Neuronal stem cell (in vitro differentiated cells): ENCODE measurements at regions not wholly inside any gene's neighbourhood (a gene's known extent, or its start where the extent isn't known, plus 50 kb on each side); places are given as distances from the start of the nearest gene placed in this dataset.

Experiments
- DNase-seq: peaks from one replicate; pipeline ENCODE4 v3.0.0-alpha.2; 2013; ENCODE audit warnings: low spot score
- H2AFZ ChIP-seq: one replicate; pipeline ENCODE4 v1.6.1; 2013; ENCODE audit warnings: mild to moderate bottlenecking, low read length, inconsistent platforms
- H2AK5ac ChIP-seq: 2 replicates; pipeline ENCODE4 v1.6.1; 2013; ENCODE audit warnings: low read depth, mild to moderate bottlenecking, inconsistent platforms, low read length, moderate library complexity, mixed read lengths
- H2BK120ac ChIP-seq: 2 replicates; pipeline ENCODE4 v1.6.1; 2013; ENCODE audit warnings: low read depth, mild to moderate bottlenecking, inconsistent platforms, low read length, moderate library complexity, mixed read lengths
- H2BK12ac ChIP-seq: one replicate; pipeline ENCODE4 v1.6.1; 2013; ENCODE audit warnings: low read length, inconsistent platforms
- H2BK15ac ChIP-seq: 2 replicates; pipeline ENCODE4 v1.6.1; 2013; ENCODE audit warnings: mild to moderate bottlenecking, low read length, inconsistent platforms, mixed read lengths
- H2BK5ac ChIP-seq: one replicate; pipeline ENCODE4 v1.6.1; 2013; ENCODE audit warnings: inconsistent platforms, mild to moderate bottlenecking, low read length, moderate library complexity
- H3K14ac ChIP-seq: one replicate; pipeline ENCODE4 v1.6.1; 2013; ENCODE audit warnings: low read length, inconsistent platforms
- H3K18ac ChIP-seq: 2 replicates; pipeline ENCODE4 v1.6.1; 2013; ENCODE audit warnings: low read length, inconsistent platforms
- H3K23ac ChIP-seq: 2 replicates; pipeline ENCODE4 v1.6.1; 2013; ENCODE audit warnings: low read depth, mild to moderate bottlenecking, mixed read lengths, low read length, inconsistent platforms; ENCODE audit not compliant: poor library complexity
- H3K27ac ChIP-seq: replicated peaks from 3 replicates; pipeline ENCODE4 v1.5.1; 2013; ENCODE audit warnings: low read length, inconsistent platforms
- H3K27me3 ChIP-seq, 3 experiments: 2 replicates each; pipeline ENCODE4 v1.6.1; 2013; ENCODE audit warnings: low read length in 3 of 3, mild to moderate bottlenecking in 2 of 3, inconsistent platforms in 1 of 3, low read depth in 1 of 3, mixed read lengths in 1 of 3, moderate library complexity in 1 of 3; ENCODE audit not compliant: control insufficient read depth in 3 of 3, insufficient read depth in 3 of 3
- H3K36me3 ChIP-seq, 2 donors: replicated peaks in 1 of 2; 2 replicates each; pipeline ENCODE4 v1.6.1; 2013; ENCODE audit warnings: low read length in 2 of 2; ENCODE audit not compliant: control insufficient read depth in 2 of 2, insufficient read depth in 2 of 2
- H3K4ac ChIP-seq: 2 replicates; pipeline ENCODE4 v1.6.1; 2013; ENCODE audit warnings: inconsistent platforms, mild to moderate bottlenecking, low read length, moderate library complexity
- H3K4me1 ChIP-seq, 2 donors: 1 replicate in 1 of 2; 2 replicates in 1 of 2; pipeline ENCODE4 v1.6.1; 2013; ENCODE audit warnings: low read length in 2 of 2, low read depth in 1 of 2; ENCODE audit not compliant: control insufficient read depth in 2 of 2, insufficient read depth in 1 of 2
- H3K4me2 ChIP-seq: one replicate; pipeline ENCODE4 v1.6.1; 2013; ENCODE audit warnings: mild to moderate bottlenecking, low read length, inconsistent platforms; ENCODE audit not compliant: insufficient read depth, poor library complexity, severe bottlenecking
- H3K4me3 ChIP-seq, 2 donors: 2 replicates each; pipeline ENCODE4 v1.5.1; 2013; ENCODE audit warnings: low read length in 2 of 2, mild to moderate bottlenecking in 2 of 2, inconsistent platforms in 1 of 2, moderate library complexity in 1 of 2
- H3K79me1 ChIP-seq: one replicate; pipeline ENCODE4 v1.6.1; 2013; ENCODE audit warnings: low read depth, mild to moderate bottlenecking, inconsistent platforms, low read length, moderate library complexity
- H3K9ac ChIP-seq: one replicate; pipeline ENCODE4 v1.6.1; 2013; ENCODE audit warnings: mild to moderate bottlenecking, low read depth, low read length, inconsistent platforms; ENCODE audit not compliant: poor library complexity
- H3K9me3 ChIP-seq, 2 donors: replicated peaks in 1 of 2; 2 replicates each; pipeline versions ENCODE3 to v1.6.1; 2013; ENCODE audit warnings: low read length in 2 of 2, mild to moderate bottlenecking in 2 of 2, inconsistent platforms in 1 of 2, low read depth in 1 of 2, mixed read lengths in 1 of 2, moderate library complexity in 1 of 2; ENCODE audit not compliant: control insufficient read depth in 2 of 2, insufficient read depth in 1 of 2
- H4K8ac ChIP-seq: one replicate; pipeline ENCODE4 v1.6.1; 2013; ENCODE audit warnings: low read depth, mild to moderate bottlenecking, inconsistent platforms, low read length, moderate library complexity
- H4K91ac ChIP-seq: one replicate; pipeline ENCODE4 v1.6.1; 2013; ENCODE audit warnings: low read length, low read depth, mild to moderate bottlenecking, inconsistent platforms; ENCODE audit not compliant: poor library complexity
- WGBS, 2 donors: extraction: QIAGEN DNeasy Blood & Tissue Kit; methylation state at CpG; one replicate each; pipeline ENCODE4 v1.1.7; 2013; ENCODE audit warnings: missing lambda C conversion rate in 2 of 2, mixed read lengths in 1 of 2; ENCODE audit not compliant: insufficient read length in 2 of 2, insufficient replicate concordance in 1 of 2; ENCODE audit errors: extremely low coverage in 2 of 2; 5-methylcytosine and 5-hydroxymethylcytosine counted together

DNA sequence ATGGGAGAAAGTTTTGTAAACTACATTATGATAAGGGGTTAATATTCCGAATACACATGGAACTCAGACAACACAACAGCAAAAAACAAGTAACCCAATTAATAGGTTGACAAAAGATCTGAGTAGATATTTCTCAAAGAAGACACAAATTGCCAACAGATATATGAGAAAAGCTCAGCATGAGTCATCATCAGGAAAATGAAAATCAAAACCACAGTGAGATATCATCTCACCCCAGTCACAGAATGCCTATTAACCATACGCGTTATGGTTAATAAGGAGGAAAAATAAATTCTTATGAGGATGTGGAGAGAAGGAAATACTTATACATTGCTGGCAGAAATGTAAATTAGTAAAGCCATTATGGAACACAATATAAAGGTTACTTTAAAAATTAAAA, 695.0 kb downstream of the COL12A1 start:
- H3K4me2 ChIP-seq: no peak overlapping the region
- H2BK12ac ChIP-seq: no peak overlapping the region
- H2AK5ac ChIP-seq: no peak overlapping the region
- H2BK120ac ChIP-seq: no peak overlapping the region
- no peak overlapping the region for H3K4me3 ChIP-seq
- H3K36me3 ChIP-seq: no peaks in the 10 kb centered on the region
- DNase-seq: no peak
- H3K4ac ChIP-seq: no peak overlapping the region
- no peak overlapping the region for H3K18ac ChIP-seq
- no peaks in the 10 kb centered on the region for H3K27me3 ChIP-seq
- H3K23ac ChIP-seq: no peak overlapping the region
- no CpG with 5 or more reads among the region's 3 CpGs for WGBS, 2 donors
- H3K27ac ChIP-seq: no peak overlapping the region
- no peak overlapping the region for H3K9ac ChIP-seq
- H3K79me1 ChIP-seq: no peaks in the 10 kb centered on the region
- H3K4me1 ChIP-seq: no peaks in the 10 kb centered on the region
- H2BK5ac ChIP-seq: no peak overlapping the region
- H3K9me3 ChIP-seq: no peaks in the 10 kb centered on the region
- H2BK15ac ChIP-seq: no peak overlapping the region
- no peak overlapping the region for H4K8ac ChIP-seq
- no peak overlapping the region for H3K14ac ChIP-seq
- H4K91ac ChIP-seq: no peak overlapping the region
- no peak overlapping the region for H2AFZ ChIP-seq

DNA sequence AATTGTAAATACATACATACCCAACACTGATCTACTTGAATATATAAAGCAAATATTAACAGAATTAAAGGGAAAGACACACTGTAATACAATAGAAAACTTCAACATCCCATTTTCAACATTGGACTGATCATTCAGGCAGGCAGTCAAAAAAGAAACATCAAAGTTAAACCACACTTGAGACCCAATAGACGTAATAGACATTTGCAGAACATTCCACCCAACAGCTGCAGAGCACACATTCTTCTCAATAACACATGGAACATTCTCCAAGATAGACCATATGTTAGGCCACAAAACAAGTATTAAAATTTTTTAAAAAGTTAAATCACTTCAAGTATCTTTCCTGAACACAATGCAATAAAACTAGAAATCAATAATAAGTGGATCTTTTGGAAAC, 698.2 kb downstream of the COL12A1 start:
- Histone ChIP-seq H3K36me3 (no peaks in the 10 kb centered on the region), H2BK15ac (no peak overlapping the region), H3K23ac (no peak overlapping the region), H2BK120ac (no peak overlapping the region), H2BK12ac (no peak overlapping the region), H2AK5ac (no peak overlapping the region), H2BK5ac (no peak overlapping the region), H3K4me1 (no peaks in the 10 kb centered on the region), H3K18ac (no peak overlapping the region), H3K27me3 (no peaks in the 10 kb centered on the region), H3K79me1 (no peaks in the 10 kb centered on the region), H3K4me3 (no peak overlapping the region), H3K14ac (no peak overlapping the region), H3K9me3 (peaks cover 0 to 3% of the 10 kb centered on the region in 2 donors), H3K4me2 (no peak overlapping the region), H3K4ac (no peak overlapping the region), H3K27ac (no peak overlapping the region), H4K8ac (no peak overlapping the region), H4K91ac (no peak overlapping the region), H2AFZ (no peak overlapping the region), H3K9ac (no peak overlapping the region)
- no CpG with 5 or more reads among the region's 1 CpG for WGBS, 2 donors
- no peak for DNase-seq

DNA sequence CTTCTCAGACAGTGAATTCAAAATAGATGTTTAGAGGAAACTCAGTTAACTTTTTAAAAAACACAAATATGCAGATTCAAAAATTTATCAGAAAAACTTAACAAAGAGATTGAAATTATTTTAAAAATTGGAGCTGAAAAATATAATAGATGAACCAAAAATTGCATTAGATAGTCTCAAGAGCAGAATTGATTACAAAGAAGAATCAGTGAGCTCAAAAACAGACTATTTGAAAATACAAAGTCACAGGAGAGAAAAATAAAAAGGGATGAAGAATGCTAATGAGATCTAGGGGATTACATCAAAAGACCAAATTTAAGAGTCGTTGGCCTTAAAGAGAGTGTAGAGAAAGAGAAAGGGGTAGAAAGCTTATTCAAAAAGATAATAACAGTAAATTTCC, 700.5 kb downstream of the COL12A1 start:
- H2BK12ac ChIP-seq: no peak overlapping the region
- no peak overlapping the region for H4K8ac ChIP-seq
- H3K9me3 ChIP-seq: peaks cover 0 to 3% of the 10 kb centered on the region in 2 donors
- H2BK120ac ChIP-seq: no peak overlapping the region
- no peaks in the 10 kb centered on the region for H3K4me1 ChIP-seq
- no peaks in the 10 kb centered on the region for H3K27me3 ChIP-seq
- H3K36me3 ChIP-seq: no peaks in the 10 kb centered on the region
- H3K9ac ChIP-seq: no peak overlapping the region
- WGBS, 2 donors: no CpG with 5 or more reads among the region's 1 CpG
- H3K18ac ChIP-seq: no peak overlapping the region
- no peak overlapping the region for H2BK15ac ChIP-seq
- no peak overlapping the region for H3K4me3 ChIP-seq
- H3K4ac ChIP-seq: no peak overlapping the region
- no peaks in the 10 kb centered on the region for H3K79me1 ChIP-seq
- no peak overlapping the region for H3K14ac ChIP-seq
- no peak overlapping the region for H3K4me2 ChIP-seq
- H3K27ac ChIP-seq: no peak overlapping the region
- H2AK5ac ChIP-seq: no peak overlapping the region
- no peak overlapping the region for H2AFZ ChIP-seq
- H3K23ac ChIP-seq: no peak overlapping the region
- no peak for DNase-seq
- H4K91ac ChIP-seq: no peak overlapping the region
- no peak overlapping the region for H2BK5ac ChIP-seq

DNA sequence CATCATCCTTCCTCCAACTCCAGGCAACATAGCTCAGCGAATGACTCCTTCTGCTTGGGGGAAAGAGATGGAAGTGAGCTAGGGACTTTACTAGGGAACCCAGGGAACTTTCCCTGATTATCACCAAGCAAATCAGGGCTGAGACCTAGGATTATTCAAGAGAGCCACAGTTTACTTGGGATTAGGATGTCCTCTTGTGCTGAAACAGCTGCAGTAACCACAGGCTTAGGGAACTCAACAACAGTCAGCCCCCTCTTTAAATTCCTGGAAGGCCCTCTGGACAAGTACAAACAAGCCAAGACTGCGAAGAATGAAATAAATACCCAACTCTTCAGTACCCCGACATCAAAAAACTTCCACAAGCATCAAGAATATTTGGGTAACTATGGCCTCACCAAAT, 700.9 kb downstream of the COL12A1 start:
- H2BK120ac ChIP-seq: no peak overlapping the region
- no peak overlapping the region for H2BK5ac ChIP-seq

More for the DNA sequence above, 700.9 kb downstream of the COL12A1 start:
- H3K27ac ChIP-seq: no peak overlapping the region
- no peak overlapping the region for H3K4me2 ChIP-seq
- no peak overlapping the region for H2BK15ac ChIP-seq
- H4K8ac ChIP-seq: no peak overlapping the region
- no peak overlapping the region for H3K23ac ChIP-seq
- no peak overlapping the region for H3K14ac ChIP-seq
- DNase-seq: no peak
- no peaks in the 10 kb centered on the region for H3K27me3 ChIP-seq
- H3K18ac ChIP-seq: no peak overlapping the region
- no peak overlapping the region for H3K4ac ChIP-seq
- no peaks in the 10 kb centered on the region for H3K4me1 ChIP-seq
- no peak overlapping the region for H2AK5ac ChIP-seq
- no peak overlapping the region for H2BK12ac ChIP-seq
- H4K91ac ChIP-seq: no peak overlapping the region
- H3K36me3 ChIP-seq: no peaks in the 10 kb centered on the region
- no peaks in the 10 kb centered on the region for H3K79me1 ChIP-seq
- no CpG with 5 or more reads among the region's 3 CpGs for WGBS, 2 donors
- no peak overlapping the region for H3K4me3 ChIP-seq
- H3K9ac ChIP-seq: no peak overlapping the region
- H3K9me3 ChIP-seq: peaks cover 0 to 3% of the 10 kb centered on the region in 2 donors
- no peak overlapping the region for H2AFZ ChIP-seq
